ENCODE measurements at regions not wholly inside any gene's neighbourhood (a gene's known extent, or its start where the extent isn't known, plus 50 kb on each side); places are given as distances from the start of the nearest gene placed in this dataset.
"Not testable (repeated sequence)": the region's sequence is repeated elsewhere in the genome, so short reads cannot be mapped to it uniquely, and the experiment has no call there.

GRCh38 chr5:161030229-161030628, 178.2 kb upstream of the ATP10B start:
- peak; percentile 17 for DNase-seq

- DNase-seq: no peak
Observed at GRCh38 chr5:161027763-161028162, 175.8 kb upstream of the ATP10B start.

GRCh38 chr5:161023551-161023950, 171.5 kb upstream of the ATP10B start:
- no peak for DNase-seq

GRCh38 chr5:161022151-161022550, 170.1 kb upstream of the ATP10B start:
- no peak for DNase-seq

- no peak for DNase-seq
Observed at GRCh38 chr5:161009817-161010216, 157.8 kb upstream of the ATP10B start.

GRCh38 chr5:161009194-161009593, 157.2 kb upstream of the ATP10B start:
- DNase-seq: no peak

- no peak for DNase-seq
Observed at GRCh38 chr5:161007879-161008278, 155.9 kb upstream of the ATP10B start.

GRCh38 chr5:161002571-161003074, 150.6 kb upstream of the ATP10B start:
- DNase-seq: no peak

- no peak for DNase-seq
Observed at GRCh38 chr5:161001604-161002003, 149.6 kb upstream of the ATP10B start.

- DNase-seq: not testable (repeated sequence)
Observed at GRCh38 chr5:161001142-161001541, 149.1 kb upstream of the ATP10B start.

- DNase-seq: no peak
Observed at GRCh38 chr5:160991205-160991604, 139.2 kb upstream of the ATP10B start.

GRCh38 chr5:160979385-160979784, 127.4 kb upstream of the ATP10B start:
- DNase-seq: no peak

- no peak for DNase-seq
Observed at GRCh38 chr5:160978944-160979343, 126.9 kb upstream of the ATP10B start.

GRCh38 chr5:160976181-160976580, 124.2 kb upstream of the ATP10B start:
- no peak for DNase-seq

- DNase-seq: peak; percentile 38
Observed at GRCh38 chr5:160970605-160971191, 118.7 kb upstream of the ATP10B start.

- no peak for DNase-seq
Observed at GRCh38 chr5:160969645-160970044, 117.6 kb upstream of the ATP10B start.

GRCh38 chr5:160968480-160968879, 116.5 kb upstream of the ATP10B start:
- no peak for DNase-seq

- DNase-seq: no peak
Observed at GRCh38 chr5:160966921-160967320, 114.9 kb upstream of the ATP10B start.

GRCh38 chr5:160961761-160962160, 109.8 kb upstream of the ATP10B start:
- no peak for DNase-seq

GRCh38 chr5:160961038-160961437, 109.0 kb upstream of the ATP10B start:
- DNase-seq: no peak

- no peak for DNase-seq
Observed at GRCh38 chr5:160960592-160960991, 108.6 kb upstream of the ATP10B start.

GRCh38 chr5:160959804-160960203, 107.8 kb upstream of the ATP10B start:
- no peak for DNase-seq

GRCh38 chr5:160957312-160957861, 105.4 kb upstream of the ATP10B start:
- no peak for DNase-seq

GRCh38 chr5:160956051-160956450, 104.0 kb upstream of the ATP10B start:
- DNase-seq: no peak

- DNase-seq: no peak
Observed at GRCh38 chr5:160950311-160950710, 98.3 kb upstream of the ATP10B start.
